ENCODE measurements at regions not wholly inside any gene's neighbourhood (a gene's known extent, or its start where the extent isn't known, plus 50 kb on each side); places are given as distances from the start of the nearest gene placed in this dataset.

DNA sequence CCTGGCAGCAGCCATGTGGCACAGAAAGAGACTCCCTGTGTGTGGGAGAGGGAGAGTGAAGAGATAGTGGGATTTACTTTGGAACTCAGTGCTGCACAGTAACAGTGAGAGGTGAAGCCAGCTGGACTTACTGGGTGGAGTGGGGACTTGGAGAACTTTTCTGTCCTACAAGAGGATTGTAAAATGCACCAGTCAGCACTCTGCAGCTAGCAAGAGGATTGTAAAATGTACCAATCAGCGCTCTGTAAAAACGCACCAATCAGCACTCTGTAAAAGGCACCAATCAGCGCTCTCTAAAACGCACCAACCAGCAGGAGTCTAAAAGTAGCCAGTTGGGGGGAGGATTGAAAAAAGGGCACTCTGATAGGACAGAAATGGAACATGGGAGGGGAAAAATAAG lies 688.8 kb upstream of the ALCAM start:
- no peak for TF ChIP-seq POLR2A (IDR thresholded peaks at IDR 0.05)
- TF ChIP-seq, protein P1, sequence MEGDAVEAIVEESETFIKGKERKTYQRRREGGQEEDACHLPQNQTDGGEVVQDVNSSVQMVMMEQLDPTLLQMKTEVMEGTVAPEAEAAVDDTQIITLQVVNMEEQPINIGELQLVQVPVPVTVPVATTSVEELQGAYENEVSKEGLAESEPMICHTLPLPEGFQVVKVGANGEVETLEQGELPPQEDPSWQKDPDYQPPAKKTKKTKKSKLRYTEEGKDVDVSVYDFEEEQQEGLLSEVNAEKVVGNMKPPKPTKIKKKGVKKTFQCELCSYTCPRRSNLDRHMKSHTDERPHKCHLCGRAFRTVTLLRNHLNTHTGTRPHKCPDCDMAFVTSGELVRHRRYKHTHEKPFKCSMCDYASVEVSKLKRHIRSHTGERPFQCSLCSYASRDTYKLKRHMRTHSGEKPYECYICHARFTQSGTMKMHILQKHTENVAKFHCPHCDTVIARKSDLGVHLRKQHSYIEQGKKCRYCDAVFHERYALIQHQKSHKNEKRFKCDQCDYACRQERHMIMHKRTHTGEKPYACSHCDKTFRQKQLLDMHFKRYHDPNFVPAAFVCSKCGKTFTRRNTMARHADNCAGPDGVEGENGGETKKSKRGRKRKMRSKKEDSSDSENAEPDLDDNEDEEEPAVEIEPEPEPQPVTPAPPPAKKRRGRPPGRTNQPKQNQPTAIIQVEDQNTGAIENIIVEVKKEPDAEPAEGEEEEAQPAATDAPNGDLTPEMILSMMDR (IDR thresholded peaks at IDR 0.05) = no peak

Measured in body of pancreas (tissue), 4 donors.